HEK293 (cell line): ENCODE measurements at regions not wholly inside any gene's neighbourhood (a gene's known extent, or its start where the extent isn't known, plus 50 kb on each side); places are given as distances from the start of the nearest gene placed in this dataset.

ENCODE experiments used
- CTCF ChIA-PET: fragments of 350-600 bp; formaldehyde crosslinking; extraction: SDS; loops from one replicate; lab custom pipeline; 2021; ENCODE audit warnings: antibody characterized with exemption; lab: Yijun Ruan, JAX
- POLR2A ChIA-PET: fragments of 300-600 bp; formaldehyde crosslinking; extraction: SDS; loops from one replicate; lab custom pipeline; 2020; ENCODE audit warnings: antibody characterized with exemption, inconsistent platforms; lab: Yijun Ruan, JAX
- H3K27ac ChIP-seq: fragments of 200-500 bp; sonication (Bioruptor generic); 2 replicates; pipeline ENCODE4 v1.5.1; 2014; ENCODE audit warnings: low read depth, low read length, control low read depth, inconsistent platforms; ENCODE audit errors: extremely low read depth
- H3K36me3 ChIP-seq, 2 experiments: fragments of 200-500 bp in 1 of 2; sonication (Bioruptor generic) in 1 of 2; 1 replicate in 1 of 2; 2 replicates in 1 of 2; pipeline ENCODE4 v1.5.1; 2014 to 2017; ENCODE audit warnings: inconsistent platforms in 2 of 2, low read length in 2 of 2; ENCODE audit not compliant: control insufficient read depth in 2 of 2, insufficient read depth in 1 of 2
- H3K4me1 ChIP-seq: fragments of 200-500 bp; sonication (Bioruptor generic); 2 replicates; pipeline ENCODE4 v1.5.1; 2014; ENCODE audit warnings: mild to moderate bottlenecking, low read length, inconsistent platforms; ENCODE audit not compliant: control insufficient read depth, insufficient read depth
- H3K4me3 ChIP-seq: 2 replicates; pipeline ENCODE4 v1.5.1; 2011; ENCODE audit warnings: low read depth, mild to moderate bottlenecking, control low read depth, low read length, moderate library complexity
- H3K9me3 ChIP-seq: fragments of 200-500 bp; sonication (Bioruptor generic); 2 replicates; pipeline ENCODE4 v1.5.1; 2014; ENCODE audit warnings: low read depth, low read length, inconsistent platforms; ENCODE audit not compliant: control insufficient read depth, insufficient read depth
- ATF2 ChIP-seq: fragments of 450-650 bp; formaldehyde crosslinking; IDR thresholded peaks from 2 replicates; pipeline ENCODE4 v1.5.1; 2016; ENCODE audit warnings: missing biosample characterization, missing genetic modification characterization, low read depth
- BCL11A ChIP-seq: fragments of 450-650 bp; formaldehyde crosslinking; IDR thresholded peaks from 2 replicates; pipeline ENCODE4 v1.5.1; 2016; ENCODE audit warnings: low read depth, missing biosample characterization, missing genetic modification characterization
- GFI1B ChIP-seq: fragments of 450-650 bp; formaldehyde crosslinking; IDR thresholded peaks from 2 replicates; pipeline ENCODE4 v1.5.1; 2016; ENCODE audit warnings: missing biosample characterization, missing genetic modification characterization
- HOXC10 ChIP-seq: sonication (generic); formaldehyde crosslinking; IDR thresholded peaks from 2 replicates; pipeline ENCODE4 v1.8.1; 2023; ENCODE audit warnings: mild to moderate bottlenecking, missing genetic modification reagents
- IKZF3 ChIP-seq: fragments of 450-650 bp; IDR thresholded peaks from 2 replicates; pipeline ENCODE4 v1.5.0; 2018; ENCODE audit warnings: missing biosample characterization, mild to moderate bottlenecking, missing genetic modification characterization, moderate library complexity
- KLF17 ChIP-seq: fragments of 450-650 bp; formaldehyde crosslinking; IDR thresholded peaks from 2 replicates; pipeline ENCODE4 v1.5.1; 2016; ENCODE audit warnings: missing biosample characterization, missing genetic modification characterization
- KLF9 ChIP-seq: fragments of 450-650 bp; formaldehyde crosslinking; IDR thresholded peaks from 2 replicates; pipeline ENCODE4 v1.5.1; 2016; ENCODE audit warnings: missing biosample characterization, missing genetic modification characterization, low read depth
- PRDM10 ChIP-seq: fragments of 450-650 bp; formaldehyde crosslinking; IDR thresholded peaks from 2 replicates; pipeline ENCODE4 v1.5.1; 2016; ENCODE audit warnings: missing biosample characterization, missing genetic modification characterization
- PRDM2 ChIP-seq: fragments of 450-650 bp; formaldehyde crosslinking; IDR thresholded peaks from 2 replicates; pipeline ENCODE4 v1.5.1; 2016; ENCODE audit warnings: missing biosample characterization, missing genetic modification characterization, borderline replicate concordance
- ZFP69B ChIP-seq: fragments of 450-650 bp; formaldehyde crosslinking; IDR thresholded peaks from 2 replicates; pipeline ENCODE4 v1.5.1; 2016; ENCODE audit warnings: missing biosample characterization, missing genetic modification characterization
- ZNF530 ChIP-seq: fragments of 450-650 bp; formaldehyde crosslinking; IDR thresholded peaks from 2 replicates; pipeline ENCODE4 v1.5.1; 2016; ENCODE audit warnings: low read depth, missing biosample characterization, missing genetic modification characterization
- ZNF544 ChIP-seq: fragments of 450-650 bp; formaldehyde crosslinking; IDR thresholded peaks from 2 replicates; pipeline ENCODE4 v1.5.0; 2017; ENCODE audit warnings: missing biosample characterization, missing genetic modification characterization
- ZNF624 ChIP-seq: fragments of 450-650 bp; formaldehyde crosslinking; IDR thresholded peaks from 2 replicates; pipeline ENCODE4 v1.5.1; 2017; ENCODE audit warnings: missing biosample characterization, missing genetic modification characterization
- ZNF654 ChIP-seq: fragments of 450-650 bp; formaldehyde crosslinking; IDR thresholded peaks from 2 replicates; pipeline ENCODE4 v1.5.1; 2016; ENCODE audit warnings: low read depth, missing biosample characterization, missing genetic modification characterization
- ZNF707 ChIP-seq: fragments of 450-650 bp; formaldehyde crosslinking; IDR thresholded peaks from 2 replicates; pipeline ENCODE4 v1.5.1; 2016; ENCODE audit warnings: missing biosample characterization, missing genetic modification characterization
- ZNF776 ChIP-seq: fragments of 450-650 bp; formaldehyde crosslinking; IDR thresholded peaks from 2 replicates; pipeline ENCODE4 v1.5.0; 2017; ENCODE audit warnings: missing biosample characterization, missing genetic modification characterization, borderline replicate concordance
- ZNF830 ChIP-seq: fragments of 450-650 bp; IDR thresholded peaks from 2 replicates; pipeline ENCODE4 v1.5.0; 2018; ENCODE audit warnings: missing biosample characterization, missing genetic modification characterization, low read depth, mild to moderate bottlenecking, moderate library complexity
- ZSCAN23 ChIP-seq: fragments of 450-650 bp; formaldehyde crosslinking; IDR thresholded peaks from 2 replicates; pipeline ENCODE4 v1.5.1; 2016; ENCODE audit warnings: missing biosample characterization, missing genetic modification characterization
- ZSCAN30 ChIP-seq: fragments of 450-650 bp; IDR thresholded peaks from 2 replicates; pipeline ENCODE4 v1.5.1; 2018; ENCODE audit warnings: missing biosample characterization, mild to moderate bottlenecking, missing genetic modification characterization, moderate library complexity

- Histone ChIP-seq H3K9me3 (no peaks in the 10 kb centered on the region), H3K36me3 (no peaks in the 10 kb centered on the region)
- no peak for TF ChIP-seq KLF9 (tag by site-specific recombination)
- TF ChIP-seq ZNF830 (tag by site-specific recombination) = no peak
- TF ChIP-seq IKZF3 (tag by site-specific recombination) = no peak
- TF ChIP-seq ZNF544 (tag by site-specific recombination) = no peak
- no peak for TF ChIP-seq HOXC10
- no peak for TF ChIP-seq ZSCAN30
- TF ChIP-seq ZNF530 (tag by site-specific recombination) = no peak
- no peak for TF ChIP-seq ATF2
- no peak for TF ChIP-seq BCL11A (tag by site-specific recombination)
- no peak for TF ChIP-seq ZNF707 (tag by site-specific recombination)
- TF ChIP-seq ZNF624 (tag by site-specific recombination) = no peak
- no peak for TF ChIP-seq KLF17 (tag by site-specific recombination)
- no peak for TF ChIP-seq ZNF654 (tag by site-specific recombination)
- no peak for TF ChIP-seq GFI1B (tag by site-specific recombination)
- TF ChIP-seq ZNF776 (tag by site-specific recombination) = no peak
- TF ChIP-seq ZFP69B (tag by site-specific recombination) = no peak
- no peak for TF ChIP-seq PRDM10 (tag by site-specific recombination)
- TF ChIP-seq, all 188 proteins: peak for 0
- Histone ChIP-seq H3K4me1 (no peaks in the 10 kb centered on the region), H3K27ac (no peak overlapping the region), H3K4me3 (no peak overlapping the region)
- ChIA-PET POLR2A (no interaction called here), CTCF (interaction anchor here (1.5 kb wide), 1 partner anchor 8 kb away, joined by 5 read pairs; no protein-coding TSS in a partner anchor)
Observed at GRCh38 chr2:41504532-41504931, 543.3 kb upstream of the PKDCC start.

- no peak overlapping the region for H3K27ac ChIP-seq
- no peak overlapping the region for H3K4me3 ChIP-seq
- CTCF ChIA-PET = interaction anchor here (1.1 kb wide), 1 partner anchor 9 kb away, joined by 3 read pairs; no protein-coding TSS in a partner anchor
- no peaks in the 10 kb centered on the region for H3K9me3 ChIP-seq
- POLR2A ChIA-PET = no interaction called here
- TF ChIP-seq ZSCAN23 (no peak), PRDM2 (tag by site-specific recombination) (no peak)
- no peaks in the 10 kb centered on the region for H3K36me3 ChIP-seq
- H3K4me1 ChIP-seq = no peaks in the 10 kb centered on the region
Observed at GRCh38 chr2:41510108-41510507, 537.7 kb upstream of the PKDCC start.
